GM19239 (cell line): ENCODE measurements at regions not wholly inside any gene's neighbourhood (a gene's known extent, or its start where the extent isn't known, plus 50 kb on each side); places are given as distances from the start of the nearest gene placed in this dataset.
"Not testable (repeated sequence)": the region's sequence is repeated elsewhere in the genome, so short reads cannot be mapped to it uniquely, and the experiment has no call there.

Experiments
- DNase-seq: peaks from one replicate; pipeline ENCODE4 v3.0.0; 2011; ENCODE audit warnings: low spot score; ENCODE audit not compliant: insufficient read length
- FAIRE-seq: peaks from 2 replicates; lab custom pipeline; 2011; peaks lifted over from hg19 to GRCh38; lab: Jason Lieb, UNC

DNA sequence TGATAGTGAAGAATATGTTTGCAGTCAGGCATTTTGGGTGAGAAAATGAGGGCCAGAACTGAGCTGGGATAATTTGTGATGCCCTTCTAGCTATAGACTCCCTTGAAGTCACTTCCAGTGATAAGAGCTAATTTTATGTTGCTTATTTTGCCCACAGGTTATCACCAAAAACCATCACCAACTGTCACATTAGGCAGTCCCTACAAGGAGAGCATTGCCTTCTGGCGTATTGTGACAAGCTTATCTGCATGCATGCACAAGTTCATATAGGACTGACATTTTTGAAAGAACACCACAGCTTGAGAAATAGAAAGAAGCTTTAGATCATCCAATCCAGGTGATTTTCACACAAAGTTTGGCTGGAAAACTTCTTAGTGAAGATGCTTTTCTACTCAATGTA, 735.3 kb upstream of the RAG2 start:
- no peak for DNase-seq
- no peak for FAIRE-seq

DNA sequence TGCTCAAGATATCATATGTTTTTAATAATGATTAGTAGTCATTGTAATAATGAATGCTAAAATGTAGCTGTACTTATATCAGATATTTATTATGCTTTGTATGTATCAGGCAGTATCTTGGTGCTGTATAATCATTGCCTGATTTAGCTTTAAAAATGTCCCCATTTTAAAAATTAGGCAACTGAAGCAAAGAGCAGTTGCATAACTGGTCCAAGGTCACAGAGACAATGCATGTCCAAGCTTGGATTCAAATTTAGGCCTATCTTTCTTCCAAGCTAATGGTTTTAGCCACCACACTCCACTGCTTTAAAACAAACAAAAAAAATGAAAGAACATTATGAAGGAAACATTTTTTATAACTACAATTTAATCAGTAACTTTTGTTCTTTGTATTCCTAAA, 725.8 kb upstream of the RAG2 start:
- FAIRE-seq: no peak
- no peak for DNase-seq

DNA sequence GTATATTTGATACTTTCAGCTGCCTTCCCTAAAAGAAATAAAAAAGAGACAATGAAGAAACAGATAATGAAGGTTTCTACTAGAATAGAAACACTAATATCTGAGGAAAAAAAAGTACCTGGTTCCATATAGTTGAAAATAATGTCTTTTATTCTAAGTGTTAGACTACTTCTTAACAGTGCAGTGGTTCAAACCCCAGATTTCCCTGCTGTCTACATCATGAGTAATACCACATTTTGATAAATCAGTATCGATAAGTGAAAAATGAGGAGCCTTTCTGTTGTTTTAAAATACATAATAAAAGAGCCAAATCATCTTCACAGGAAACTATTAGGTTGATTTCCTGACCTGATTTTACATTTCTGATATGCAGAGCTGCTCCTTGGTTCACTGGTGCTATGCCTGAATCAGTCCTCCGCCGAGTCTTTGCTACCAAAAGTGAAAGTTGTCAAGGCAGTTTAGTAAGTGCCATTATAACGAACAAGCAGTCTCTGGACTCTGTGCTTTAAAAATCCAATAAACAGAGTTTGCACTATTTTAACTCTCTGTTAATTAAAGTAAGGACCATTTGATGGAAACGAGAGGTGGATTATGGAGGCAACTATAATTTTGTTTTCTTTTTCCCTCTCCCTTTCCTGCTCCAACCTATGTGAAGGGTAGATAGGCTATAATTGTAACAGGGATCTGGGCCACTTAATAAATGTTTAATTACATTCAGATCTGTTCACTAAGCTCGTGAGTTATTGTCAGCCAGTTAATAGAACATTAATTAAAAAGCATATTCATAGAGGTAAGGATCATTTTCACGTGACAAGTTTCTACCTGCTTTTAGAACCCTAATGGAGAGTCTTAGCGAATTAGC, 724.5 kb upstream of the RAG2 start:
- FAIRE-seq: no peak

DNA sequence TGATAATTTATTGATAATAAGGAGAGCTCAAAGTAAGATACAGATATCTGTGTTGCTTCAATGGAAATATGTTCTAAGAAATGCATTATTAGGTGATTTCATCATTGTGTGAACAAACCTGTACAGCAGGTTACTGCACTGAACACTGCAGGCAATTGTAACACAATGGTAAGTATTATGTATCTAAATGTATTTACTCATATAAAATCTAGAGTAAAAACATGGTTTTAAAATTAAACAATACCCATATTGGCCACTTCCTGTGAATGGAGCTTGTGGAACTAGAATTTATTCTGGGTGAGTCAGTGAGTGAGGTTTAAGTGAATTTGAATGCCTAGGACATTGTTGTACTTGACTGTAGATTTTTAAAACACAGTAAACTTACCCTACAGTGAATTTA, 722.9 kb upstream of the RAG2 start:
- FAIRE-seq (no peak), DNase-seq (no peak)

More for the DNA sequence above, 724.5 kb upstream of the RAG2 start:
- no peak for DNase-seq

DNA sequence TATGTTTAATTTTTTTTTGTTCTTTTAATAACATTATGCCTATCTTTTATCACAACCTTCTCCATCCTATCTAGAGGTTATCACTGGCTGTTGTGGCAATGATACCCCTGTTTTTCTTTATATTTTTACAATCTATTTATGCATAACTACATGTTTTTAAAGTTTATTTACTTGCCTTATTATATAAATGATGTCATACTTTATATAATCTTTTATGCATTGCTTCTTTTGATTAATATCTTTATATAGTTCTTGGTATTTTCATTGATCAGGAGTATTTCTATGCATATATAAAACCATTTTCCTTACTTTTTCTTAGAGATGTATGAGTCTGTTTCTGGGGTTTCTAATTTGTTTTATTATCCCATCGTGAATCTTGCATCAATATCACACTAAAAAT, 719.8 kb upstream of the RAG2 start:
- DNase-seq (no peak), FAIRE-seq (no peak)

DNA sequence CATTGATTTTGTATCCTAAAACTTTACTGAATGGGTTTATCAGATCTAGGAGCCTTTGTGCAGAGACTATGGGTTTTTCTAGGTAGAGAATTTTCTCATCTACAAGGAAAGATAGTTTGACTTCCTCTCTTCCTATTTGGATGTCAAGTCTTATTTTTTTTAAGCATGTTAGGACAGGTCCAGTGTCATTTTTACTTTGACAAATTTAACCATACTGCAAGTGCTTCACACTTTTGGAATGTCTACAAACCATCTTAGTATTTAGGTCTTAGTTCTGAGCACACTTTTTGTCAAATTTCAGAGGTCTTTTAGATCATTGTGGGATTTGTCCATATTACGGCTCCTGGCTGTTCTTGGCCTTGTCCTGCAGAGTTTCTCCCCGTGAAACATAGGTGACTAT, 715.2 kb upstream of the RAG2 start:
- FAIRE-seq: no peak
- DNase-seq: no peak

DNA sequence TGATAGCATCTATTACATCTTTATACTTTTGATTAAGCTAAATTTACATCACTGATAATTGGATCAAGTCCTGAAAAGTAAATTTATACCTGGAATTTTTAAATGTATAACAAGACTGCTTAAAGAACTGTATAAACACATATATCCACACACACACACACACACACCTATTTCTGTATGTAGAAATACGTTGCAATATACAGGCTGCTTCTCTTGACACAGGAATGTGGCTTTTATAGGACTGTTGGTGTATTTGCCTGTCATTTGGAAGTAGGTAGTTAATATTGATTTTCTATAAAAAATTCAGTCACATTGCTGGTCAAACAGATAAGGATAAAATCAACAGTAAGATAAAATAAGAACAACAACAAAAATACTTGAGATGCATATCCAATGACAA, 708.5 kb upstream of the RAG2 start:
- no peak for DNase-seq
- FAIRE-seq: no peak

DNA sequence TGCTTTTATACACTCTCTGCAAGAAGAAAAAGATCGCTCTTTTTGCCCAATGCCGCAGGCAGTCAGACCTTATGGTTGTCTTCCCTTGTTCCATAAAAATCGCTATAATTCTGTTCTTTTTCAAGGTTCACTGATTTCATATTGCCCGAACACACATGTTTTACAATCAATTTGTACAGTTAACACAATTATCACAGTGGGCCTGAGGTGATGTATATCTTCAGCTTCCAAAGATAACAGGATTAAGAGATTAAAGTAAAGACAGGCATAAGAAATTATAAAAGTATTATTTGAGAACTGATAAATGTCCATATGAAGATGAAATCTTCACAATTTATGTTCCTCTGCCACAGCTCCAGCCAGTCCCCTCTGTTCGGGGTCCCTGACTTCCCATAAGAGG, 703.4 kb upstream of the RAG2 start:
- FAIRE-seq, DNase-seq: not testable (repeated sequence)

DNA sequence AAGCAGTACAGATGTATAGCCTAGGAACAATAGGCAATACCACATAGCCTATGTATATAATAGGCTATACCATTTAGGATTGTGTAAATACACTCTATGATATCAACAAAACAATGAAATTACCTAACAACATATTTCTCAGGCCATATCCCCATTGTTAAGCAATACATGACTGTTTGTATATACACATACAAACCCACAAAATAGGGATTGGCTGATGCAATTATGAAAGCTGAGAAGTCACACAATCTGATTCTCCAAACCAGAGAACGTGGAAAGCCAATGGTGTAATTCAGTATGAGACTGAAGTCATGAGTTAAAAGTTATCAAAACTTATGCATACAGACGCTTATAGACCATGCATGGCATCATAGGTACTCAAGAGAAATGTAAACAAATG, 700.1 kb upstream of the RAG2 start:
- FAIRE-seq (no peak), DNase-seq (no peak)

DNA sequence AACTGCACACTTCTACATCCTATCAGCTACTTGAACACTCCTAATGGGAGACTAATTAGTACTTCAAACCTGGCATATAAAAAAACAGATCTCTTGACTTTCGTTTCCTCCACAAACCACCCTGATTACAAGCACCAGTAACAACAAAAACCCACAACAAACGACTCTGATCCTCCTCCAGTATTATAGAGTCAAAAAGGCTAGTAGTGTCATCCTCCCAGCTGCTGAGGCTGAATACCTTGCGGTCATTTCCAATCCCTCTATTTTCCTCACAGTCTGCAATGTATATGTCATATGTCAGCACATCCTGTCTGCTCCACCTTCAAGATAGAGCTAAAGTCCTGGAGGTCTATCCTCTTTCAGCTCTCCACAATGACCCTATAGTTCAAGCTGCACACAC, 688.9 kb upstream of the RAG2 start:
- no peak for FAIRE-seq
- DNase-seq: no peak

DNA sequence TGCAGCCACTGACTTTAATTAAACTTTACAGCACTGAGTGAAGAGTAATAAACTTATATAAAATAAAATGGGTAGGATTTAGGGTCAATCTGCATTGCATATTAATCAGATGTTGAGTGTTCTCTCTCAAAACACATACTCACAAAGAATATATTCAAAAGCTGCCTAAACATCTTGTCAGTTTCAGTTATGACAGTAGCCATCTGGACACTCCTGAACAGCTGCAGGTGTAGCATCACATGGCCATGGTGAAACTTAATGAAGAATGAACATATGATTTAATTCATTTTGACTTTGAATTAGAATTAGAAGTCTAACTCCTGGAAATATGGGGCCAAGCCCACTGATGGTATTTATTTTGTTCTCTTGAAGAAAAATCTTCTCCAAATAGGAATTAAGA, 684.3 kb upstream of the RAG2 start:
- DNase-seq (no peak), FAIRE-seq (no peak)

DNA sequence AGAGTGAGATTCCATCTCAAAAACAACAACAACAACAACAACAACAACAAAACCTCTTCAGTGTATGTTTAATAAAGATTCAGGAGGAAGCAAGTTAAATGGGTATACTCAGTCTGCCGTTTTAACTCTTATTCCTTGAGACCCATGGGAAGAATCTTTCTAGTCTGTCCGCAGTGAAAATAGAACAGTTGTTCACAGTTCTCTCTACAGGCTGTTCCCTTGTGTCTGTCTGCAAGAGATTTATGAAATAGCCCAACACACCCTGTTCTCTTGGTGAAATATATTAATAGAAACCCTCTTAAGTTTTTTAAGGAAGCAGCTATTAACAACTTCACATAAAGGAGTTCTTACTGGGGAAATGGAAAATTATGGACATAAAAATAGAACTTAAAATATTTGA, 682.2 kb upstream of the RAG2 start:
- FAIRE-seq: no peak
- DNase-seq: no peak

DNA sequence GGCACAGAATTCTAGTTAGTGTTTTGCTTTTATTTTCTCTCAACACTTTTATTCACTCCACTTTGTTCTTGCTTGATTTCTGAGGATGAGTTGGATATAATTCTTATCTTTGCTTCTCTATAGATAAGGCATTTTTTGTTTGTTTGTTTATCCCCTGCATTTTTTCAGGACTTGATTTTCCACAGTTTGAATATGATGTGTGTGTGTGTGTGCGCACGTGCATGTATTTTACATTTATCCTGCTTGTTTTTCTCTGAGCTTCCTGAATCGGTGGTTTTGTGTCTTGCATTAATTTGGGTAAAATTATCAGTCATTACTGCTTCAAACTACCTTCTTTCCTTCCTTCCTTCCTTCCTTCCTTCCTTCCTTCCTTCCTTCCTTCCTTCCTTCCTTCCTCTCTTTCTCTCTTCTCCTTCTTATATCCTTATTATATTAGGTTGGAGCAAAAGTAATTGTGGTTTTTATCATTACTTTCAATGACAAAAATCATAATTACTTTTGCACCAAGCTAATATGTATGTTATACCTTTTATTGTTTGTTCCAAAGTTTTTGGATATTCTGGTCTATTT, 679.9 kb upstream of the RAG2 start:
- FAIRE-seq: no peak
- DNase-seq: no peak

DNA sequence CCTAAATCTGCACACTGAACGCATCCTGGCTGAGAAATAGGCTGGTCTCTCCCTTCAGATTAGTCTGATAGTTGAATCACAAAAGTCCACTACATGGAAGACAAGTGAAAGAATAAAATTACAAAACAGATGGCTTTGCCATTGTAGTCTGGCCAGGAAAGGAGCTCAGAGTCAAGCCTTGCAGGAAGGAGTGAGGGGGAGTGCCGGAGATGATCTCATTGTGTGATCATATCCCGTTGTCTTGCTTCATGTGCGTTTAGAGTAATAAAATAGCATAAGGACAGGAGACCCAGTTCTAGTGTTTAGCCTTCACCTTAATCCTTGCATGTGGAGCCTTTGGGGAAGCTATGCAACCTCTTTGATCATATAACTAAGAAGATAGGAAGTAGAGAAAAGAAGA, 666.7 kb upstream of the RAG2 start:
- no peak for DNase-seq

DNA sequence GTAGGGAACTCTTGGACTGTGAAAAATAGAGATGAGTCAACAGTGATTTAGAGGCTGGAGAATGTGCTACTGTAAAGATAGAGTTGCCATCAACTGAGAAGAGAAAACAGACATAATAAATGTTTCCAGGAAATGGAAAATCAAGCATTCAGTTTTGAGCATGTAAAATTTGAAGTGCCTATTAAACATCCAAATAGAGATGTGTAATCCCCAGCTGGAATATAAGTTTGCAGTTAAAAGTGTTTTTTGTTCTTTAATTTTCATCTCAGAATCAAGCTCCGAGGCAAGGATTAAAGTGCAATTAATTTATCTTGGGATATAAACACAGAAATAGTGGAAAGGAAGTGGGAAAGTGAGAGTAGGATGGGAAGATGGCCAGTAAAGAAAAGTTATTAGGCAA, 666.0 kb upstream of the RAG2 start:
- FAIRE-seq (no peak), DNase-seq (no peak)

More for the DNA sequence above, 666.7 kb upstream of the RAG2 start:
- FAIRE-seq: no peak

DNA sequence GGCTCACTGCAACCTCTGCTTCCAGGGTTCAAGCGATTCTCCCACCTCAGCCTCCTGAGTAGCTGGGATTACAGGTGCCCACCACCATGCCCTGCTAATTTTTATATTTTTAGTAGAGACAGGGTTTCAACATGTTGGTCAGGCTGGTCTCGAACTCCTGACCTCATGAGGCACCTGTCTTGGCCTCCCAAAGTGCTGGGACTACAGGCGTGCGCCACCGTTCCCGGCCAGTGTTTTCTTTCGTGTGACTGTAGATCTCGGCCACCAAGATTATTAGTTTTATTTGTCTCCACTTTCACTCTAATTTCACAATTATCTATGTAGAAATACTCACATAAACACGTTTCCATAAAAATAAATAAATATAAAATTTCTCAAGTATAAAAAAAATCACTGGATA, 665.4 kb upstream of the RAG2 start:
- FAIRE-seq, DNase-seq: not testable (repeated sequence)

DNA sequence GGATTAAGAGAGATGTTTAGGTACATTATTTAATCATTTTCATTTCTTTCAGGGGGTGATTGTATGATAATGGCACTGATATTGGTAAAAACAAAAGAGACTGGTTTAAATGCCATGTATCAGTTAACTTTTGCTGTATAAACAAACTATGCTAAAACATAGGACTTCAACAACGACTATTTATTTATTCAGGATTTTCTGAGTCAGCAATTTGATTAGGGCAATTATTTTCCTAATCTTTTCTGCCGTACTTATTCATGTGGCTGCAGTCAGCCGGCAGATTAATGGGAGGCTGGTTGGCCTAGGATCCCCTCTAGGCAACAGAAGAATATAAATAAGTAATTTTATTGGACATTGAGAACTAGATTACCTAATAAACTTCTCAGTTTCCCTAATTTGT, 661.7 kb upstream of the RAG2 start:
- FAIRE-seq (no peak), DNase-seq (no peak)

DNA sequence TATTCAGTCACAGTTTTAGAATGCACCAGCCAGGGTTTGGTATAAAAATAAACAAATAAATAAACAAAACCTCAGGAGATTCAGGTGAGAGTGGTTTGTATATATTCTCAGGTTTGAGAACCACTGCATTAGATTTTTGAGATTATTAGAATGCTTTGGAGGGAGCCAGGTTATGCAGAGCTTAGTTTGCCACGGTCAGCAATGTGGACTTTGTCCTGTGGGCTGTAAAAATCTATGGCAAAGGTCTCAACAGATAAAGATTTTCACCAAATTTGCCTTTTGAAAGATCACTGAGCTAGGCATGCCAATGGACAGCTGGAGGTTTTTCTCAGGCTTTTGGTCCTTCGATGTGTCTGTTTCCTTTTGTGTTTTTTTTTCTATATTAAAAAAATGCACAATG, 650.1 kb upstream of the RAG2 start:
- no peak for FAIRE-seq
- DNase-seq: no peak

DNA sequence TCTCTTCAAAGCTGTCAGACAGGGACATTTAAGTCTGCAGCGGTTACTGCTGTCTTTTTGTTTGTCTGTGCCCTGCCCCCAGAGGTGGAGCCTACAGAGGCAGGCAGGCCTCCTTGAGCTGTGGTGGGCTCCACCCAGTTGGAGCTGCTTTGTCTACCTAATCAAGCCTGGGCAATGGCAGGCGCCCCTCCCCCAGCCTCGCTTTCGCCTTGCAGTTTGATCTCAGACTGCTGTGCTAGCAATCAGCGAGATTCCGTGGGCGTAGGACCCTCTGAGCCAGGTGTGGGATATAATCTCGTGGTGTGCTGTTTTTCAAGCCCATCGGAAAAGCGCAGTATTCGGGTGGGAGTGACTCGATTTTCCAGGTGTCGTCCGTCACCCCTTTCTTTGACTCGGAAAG, 648.1 kb upstream of the RAG2 start:
- not testable (repeated sequence) for DNase-seq, FAIRE-seq

DNA sequence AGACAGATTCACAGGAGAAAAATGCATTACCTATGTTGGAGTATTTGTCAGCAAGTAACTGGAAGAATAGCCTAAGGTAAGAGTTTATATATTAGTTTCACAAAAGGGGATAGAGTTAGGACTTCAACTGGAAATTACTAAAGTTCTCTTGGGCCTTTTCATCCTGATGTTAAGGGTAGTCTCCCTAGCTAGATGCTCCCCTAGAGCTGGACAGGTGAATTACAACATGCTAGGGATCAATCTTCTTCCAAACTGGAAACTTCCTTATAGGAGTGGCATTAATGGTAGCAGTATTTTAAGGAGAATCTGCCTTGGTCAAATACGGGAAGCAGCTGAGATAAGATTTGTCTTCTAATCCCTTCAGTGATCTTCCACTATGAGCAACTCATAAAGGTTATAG, 632.8 kb upstream of the RAG2 start:
- FAIRE-seq: no peak
- DNase-seq: no peak

DNA sequence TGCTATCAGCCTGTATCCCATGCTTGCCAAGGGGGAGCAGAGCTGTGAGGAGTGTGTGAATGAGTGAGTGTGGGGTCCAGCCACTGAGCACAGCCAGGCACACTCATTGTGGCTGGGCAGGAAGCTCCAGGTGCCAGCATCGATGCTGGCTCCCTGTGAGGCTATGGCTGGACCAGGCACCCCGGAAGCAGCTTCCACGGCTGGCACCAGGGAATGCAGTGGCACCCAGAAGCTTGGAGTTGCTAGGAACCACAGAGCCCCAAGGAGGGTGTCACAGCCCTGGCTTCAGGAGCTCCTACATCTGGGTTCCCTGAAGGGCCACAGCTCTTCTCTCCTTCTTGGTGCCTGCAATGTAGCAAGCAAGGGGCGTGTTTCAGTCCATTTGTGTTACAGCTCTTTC, 625.9 kb upstream of the RAG2 start:
- DNase-seq (no peak), FAIRE-seq (no peak)

DNA sequence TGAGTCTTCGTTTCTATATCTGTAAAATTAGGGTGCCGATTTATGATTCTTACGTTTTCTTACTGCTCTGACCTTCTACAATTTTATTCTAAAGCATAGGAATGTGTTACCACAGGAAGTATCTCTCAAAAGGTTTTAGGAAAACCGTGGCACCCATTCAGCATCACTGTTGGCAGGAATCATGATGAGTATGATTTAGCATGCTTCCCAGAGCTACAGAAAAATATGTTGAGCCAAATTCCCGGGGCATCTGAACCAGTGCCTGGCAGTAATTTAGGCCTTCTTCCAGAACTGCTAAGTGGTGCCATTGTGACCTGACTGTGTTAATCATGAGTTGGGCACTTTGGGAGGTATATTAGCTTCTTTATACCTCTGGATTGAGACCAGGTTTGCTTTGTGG, 605.0 kb upstream of the RAG2 start:
- no peak for DNase-seq
- no peak for FAIRE-seq
